B cell (primary cell): ENCODE measurements at regions not wholly inside any gene's neighbourhood (a gene's known extent, or its start where the extent isn't known, plus 50 kb on each side); places are given as distances from the start of the nearest gene placed in this dataset.

Source experiments
- ATAC-seq: fragments of 200-7000 bp; cut with Tn5 transposase; one replicate; pipeline ENCODE4 v1.10.0; 2021; ENCODE audit warnings: low read depth, mild to moderate bottlenecking, moderate number of reproducible peaks, moderate library complexity
- CTCF ChIA-PET: fragments of 350-600 bp; sonication (Branson Sonifier 250); formaldehyde crosslinking; loops from one replicate; lab custom pipeline; 2021; ENCODE audit warnings: antibody characterized with exemption, inconsistent platforms; lab: Charles Lee
- POLR2A ChIA-PET: fragments of 350-600 bp; sonication (Branson Sonifier 250); formaldehyde crosslinking; loops from one replicate; lab custom pipeline; 2021; ENCODE audit warnings: antibody characterized with exemption; lab: Charles Lee
- DNase-seq: peaks from one replicate; pipeline ENCODE4 v3.0.0; 2013
- H2AFZ ChIP-seq: 2 replicates; pipeline ENCODE4 v1.6.1; 2012; ENCODE audit warnings: mild to moderate bottlenecking, low read depth, low read length; ENCODE audit not compliant: insufficient read depth, poor library complexity, severe bottlenecking
- H3K27ac ChIP-seq, 2 donors: 1 replicate in 1 of 2; 2 replicates in 1 of 2; pipeline ENCODE4 v1.5.1; 2012 to 2013; ENCODE audit warnings: low read length in 2 of 2, mild to moderate bottlenecking in 2 of 2, moderate library complexity in 1 of 2
- H3K27me3 ChIP-seq, 4 experiments: fragments of 200-600 bp in 1 of 4; sonication (generic) in 1 of 4; replicated peaks in 1 of 4; 1 replicate in 2 of 4; 2 replicates in 2 of 4; pipeline versions ENCODE4 v1.6.1 to v1.7.0; 2013 to 2016; ENCODE audit warnings: low read length in 3 of 4, mild to moderate bottlenecking in 2 of 4, mixed read lengths in 1 of 4, moderate library complexity in 1 of 4; ENCODE audit not compliant: insufficient read depth in 4 of 4, control insufficient read depth in 3 of 4; ENCODE audit errors: control extremely low read depth in 1 of 4
- H3K36me3 ChIP-seq, 2 experiments: replicated peaks in 1 of 2; 1 replicate in 1 of 2; 2 replicates in 1 of 2; pipeline versions ENCODE4 v1.6.1 to v1.7.1; 2013; ENCODE audit warnings: low read length in 1 of 2; ENCODE audit not compliant: insufficient read depth in 2 of 2, control insufficient read depth in 1 of 2; ENCODE audit errors: control extremely low read depth in 1 of 2, extremely low read depth in 1 of 2
- H3K4me1 ChIP-seq, 2 donors: fragments of 200-600 bp in 1 of 2; sonication (generic) in 1 of 2; 1 replicate in 1 of 2; 2 replicates in 1 of 2; pipeline versions ENCODE4 v1.5.1 to v1.6.1; 2013 to 2017; ENCODE audit warnings: low read length in 2 of 2; ENCODE audit not compliant: control insufficient read depth in 2 of 2, insufficient read depth in 2 of 2
- H3K4me2 ChIP-seq: replicated peaks from 2 replicates; pipeline ENCODE3; 2012; ENCODE audit warnings: mild to moderate bottlenecking, low read depth, low read length; ENCODE audit not compliant: poor library complexity, severe bottlenecking
- H3K4me3 ChIP-seq, 5 experiments: fragments of 200-600 bp in 1 of 5; sonication (generic) in 1 of 5; 1 replicate in 3 of 5; 2 replicates in 2 of 5; pipeline versions ENCODE4 v1.5.1 to v1.7.0; 2011 to 2016; ENCODE audit warnings: low read length in 4 of 5, mild to moderate bottlenecking in 4 of 5, low read depth in 2 of 5, control low read depth in 1 of 5, moderate library complexity in 1 of 5; ENCODE audit not compliant: insufficient read depth in 1 of 5; ENCODE audit errors: control extremely low read depth in 1 of 5, extremely low read depth in 1 of 5
- H3K79me2 ChIP-seq: fragments of 200-600 bp; sonication (generic); one replicate; pipeline ENCODE4 v1.6.0; 2016; ENCODE audit warnings: low read length; ENCODE audit not compliant: control insufficient read depth, insufficient read depth
- H3K9ac ChIP-seq: fragments of 200-600 bp; sonication (generic); 2 replicates; pipeline ENCODE4 v1.6.1; 2017; ENCODE audit warnings: mild to moderate bottlenecking, low read length, moderate library complexity
- H3K9me3 ChIP-seq, 3 donors: one replicate each; pipeline versions ENCODE4 v1.6.1 to v1.7.1; 2013; ENCODE audit warnings: low read length in 2 of 3; ENCODE audit not compliant: control insufficient read depth in 2 of 3, insufficient read depth in 1 of 3; ENCODE audit errors: control extremely low read depth in 1 of 3
- H4K20me1 ChIP-seq: 2 replicates; pipeline ENCODE4 v1.6.0; 2012; ENCODE audit warnings: mild to moderate bottlenecking, low read length; ENCODE audit not compliant: insufficient read depth, control insufficient read depth, poor library complexity, severe bottlenecking
- H3K27ac Mint-ChIP-seq: one replicate; pipeline ENCODE4 v1.8.0; 2021; ENCODE audit warnings: mixed read lengths
- H3K27me3 Mint-ChIP-seq: one replicate; pipeline ENCODE4 v1.8.0; 2021; ENCODE audit warnings: mixed read lengths
- H3K4me1 Mint-ChIP-seq: one replicate; pipeline ENCODE4 v1.8.0; 2021; ENCODE audit warnings: mixed read lengths
- H3K4me3 Mint-ChIP-seq: one replicate; pipeline ENCODE4 v1.8.0; 2021; ENCODE audit warnings: mixed read lengths
- H3K9me3 Mint-ChIP-seq: one replicate; pipeline ENCODE4 v1.8.0; 2022; ENCODE audit warnings: mixed read lengths; ENCODE audit not compliant: insufficient read depth
- EZH2 ChIP-seq: IDR thresholded peaks from 2 replicates; pipeline ENCODE4 v1.6.1; 2012; ENCODE audit warnings: borderline replicate concordance, low read depth, mild to moderate bottlenecking, moderate library complexity, low read length; ENCODE audit not compliant: insufficient read depth, poor library complexity, severe bottlenecking
- WGBS: methylation state at CpG from one replicate; pipeline ENCODE4 v1.1.5; 2013; ENCODE audit warnings: missing lambda C conversion rate; ENCODE audit not compliant: insufficient coverage; 5-methylcytosine and 5-hydroxymethylcytosine counted together
- intact Hi-C: fragments of 100-400 bp; cut with micrococcal nuclease; formaldehyde crosslinking; loops from one replicate; pipeline ENCODE4 v1.10.0; 2022
- TF ChIP-seq, protein P1 (sequence below): fragments of 200-600 bp; IDR thresholded peaks from one replicate; pipeline ENCODE4 v1.8.0; 2022; ENCODE audit warnings: antibody characterized with exemption, mild to moderate bottlenecking

DNA sequence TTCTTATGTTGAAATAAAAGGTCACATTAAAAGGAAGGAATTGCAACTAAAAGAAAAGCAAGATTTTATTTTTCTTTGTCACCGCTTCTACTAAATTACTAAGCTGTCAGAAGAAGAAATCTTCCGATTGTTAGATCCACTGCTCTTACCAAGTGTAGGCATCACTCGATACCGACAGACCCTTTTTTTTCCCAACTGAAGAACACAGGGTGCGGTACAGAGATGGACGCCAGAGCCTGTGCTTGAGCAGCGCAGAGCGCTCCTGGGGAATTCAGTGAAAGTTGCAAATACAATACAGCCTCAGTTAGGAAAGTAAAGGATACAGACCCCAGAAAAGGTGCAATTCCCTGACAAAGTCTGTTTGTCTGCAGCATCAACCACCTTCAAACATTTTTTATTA is 94.9 kb upstream of the WDR17 start:
- no peak overlapping the region for H3K9ac ChIP-seq
- intact Hi-C loops = no loop called here
- ChIA-PET POLR2A (no interaction called here), CTCF (no interaction called here)
- TF ChIP-seq, protein P1, sequence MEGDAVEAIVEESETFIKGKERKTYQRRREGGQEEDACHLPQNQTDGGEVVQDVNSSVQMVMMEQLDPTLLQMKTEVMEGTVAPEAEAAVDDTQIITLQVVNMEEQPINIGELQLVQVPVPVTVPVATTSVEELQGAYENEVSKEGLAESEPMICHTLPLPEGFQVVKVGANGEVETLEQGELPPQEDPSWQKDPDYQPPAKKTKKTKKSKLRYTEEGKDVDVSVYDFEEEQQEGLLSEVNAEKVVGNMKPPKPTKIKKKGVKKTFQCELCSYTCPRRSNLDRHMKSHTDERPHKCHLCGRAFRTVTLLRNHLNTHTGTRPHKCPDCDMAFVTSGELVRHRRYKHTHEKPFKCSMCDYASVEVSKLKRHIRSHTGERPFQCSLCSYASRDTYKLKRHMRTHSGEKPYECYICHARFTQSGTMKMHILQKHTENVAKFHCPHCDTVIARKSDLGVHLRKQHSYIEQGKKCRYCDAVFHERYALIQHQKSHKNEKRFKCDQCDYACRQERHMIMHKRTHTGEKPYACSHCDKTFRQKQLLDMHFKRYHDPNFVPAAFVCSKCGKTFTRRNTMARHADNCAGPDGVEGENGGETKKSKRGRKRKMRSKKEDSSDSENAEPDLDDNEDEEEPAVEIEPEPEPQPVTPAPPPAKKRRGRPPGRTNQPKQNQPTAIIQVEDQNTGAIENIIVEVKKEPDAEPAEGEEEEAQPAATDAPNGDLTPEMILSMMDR = no peak
- TF ChIP-seq EZH2 = no peak
- H4K20me1 ChIP-seq = no peaks in the 10 kb centered on the region
- no peak overlapping the region for H3K4me2 ChIP-seq
- H3K4me1 ChIP-seq = no peaks in the 10 kb centered on the region
- H3K36me3 ChIP-seq = no peaks in the 10 kb centered on the region
- Mint-ChIP-seq H3K4me3 (no peak overlapping the region), H3K4me1 (no peaks in the 10 kb centered on the region), H3K27me3 (peaks cover 7% of the 10 kb centered on the region), H3K9me3 (no peaks in the 10 kb centered on the region), H3K27ac (no peak overlapping the region)
- DNase-seq (no peak), ATAC-seq (no peak)
- no peaks in the 10 kb centered on the region for H3K79me2 ChIP-seq
- H2AFZ ChIP-seq = no peak overlapping the region
- H3K27me3 ChIP-seq = no peaks in the 10 kb centered on the region
- peaks cover 0 to 9% (median 2%) of the 10 kb centered on the region in 3 donors for H3K9me3 ChIP-seq
- no peak overlapping the region for H3K27ac ChIP-seq
- WGBS = 83% methylated on average over 4 of the region's 8 CpGs
- no peak overlapping the region for H3K4me3 ChIP-seq

- no peak for TF ChIP-seq EZH2
- H3K9ac ChIP-seq = no peak overlapping the region
- no peaks in the 10 kb centered on the region for H4K20me1 ChIP-seq
- no peak overlapping the region for H2AFZ ChIP-seq
- intact Hi-C loops = no loop called here
- H3K27ac Mint-ChIP-seq = no peak overlapping the region
- H3K27me3 Mint-ChIP-seq = peaks cover 7% of the 10 kb centered on the region
- no peak overlapping the region for H3K4me3 ChIP-seq
- POLR2A ChIA-PET = no interaction called here
- no peak for DNase-seq
- 69% methylated on average over 6 of the region's 11 CpGs for WGBS
- no peaks in the 10 kb centered on the region for H3K4me1 ChIP-seq
- ATAC-seq = no peak
- no peak overlapping the region for H3K27ac ChIP-seq
- H3K4me1 Mint-ChIP-seq = no peaks in the 10 kb centered on the region
- no peaks in the 10 kb centered on the region for H3K9me3 Mint-ChIP-seq
- no peaks in the 10 kb centered on the region for H3K36me3 ChIP-seq
- no peaks in the 10 kb centered on the region for H3K27me3 ChIP-seq
- no peaks in the 10 kb centered on the region for H3K79me2 ChIP-seq
- no peak overlapping the region for H3K4me3 Mint-ChIP-seq
- no peak overlapping the region for H3K4me2 ChIP-seq
- CTCF ChIA-PET = interaction anchor here (0.7 kb wide), 1 partner anchor 12 kb away, joined by 6 read pairs; no protein-coding TSS in a partner anchor
- H3K9me3 ChIP-seq = peaks cover 2 to 9% (median 6%) of the 10 kb centered on the region in 3 donors
Measured at GRCh38 chr4:175971388-175972179, 94.1 kb upstream of the WDR17 start.
